LNCAP (cell line): ENCODE measurements at regions not wholly inside any gene's neighbourhood (a gene's known extent, or its start where the extent isn't known, plus 50 kb on each side); places are given as distances from the start of the nearest gene placed in this dataset.

Experiments
- TF ChIP-seq, protein P1 (sequence below): fragments of 450-650 bp; IDR thresholded peaks from 2 replicates; pipeline ENCODE4 v1.5.1; 2017; ENCODE audit warnings: mild to moderate bottlenecking

GRCh38 chr11:37394236-37394870, 796.3 kb upstream of the RAG2 start:
- TF ChIP-seq, protein P1, sequence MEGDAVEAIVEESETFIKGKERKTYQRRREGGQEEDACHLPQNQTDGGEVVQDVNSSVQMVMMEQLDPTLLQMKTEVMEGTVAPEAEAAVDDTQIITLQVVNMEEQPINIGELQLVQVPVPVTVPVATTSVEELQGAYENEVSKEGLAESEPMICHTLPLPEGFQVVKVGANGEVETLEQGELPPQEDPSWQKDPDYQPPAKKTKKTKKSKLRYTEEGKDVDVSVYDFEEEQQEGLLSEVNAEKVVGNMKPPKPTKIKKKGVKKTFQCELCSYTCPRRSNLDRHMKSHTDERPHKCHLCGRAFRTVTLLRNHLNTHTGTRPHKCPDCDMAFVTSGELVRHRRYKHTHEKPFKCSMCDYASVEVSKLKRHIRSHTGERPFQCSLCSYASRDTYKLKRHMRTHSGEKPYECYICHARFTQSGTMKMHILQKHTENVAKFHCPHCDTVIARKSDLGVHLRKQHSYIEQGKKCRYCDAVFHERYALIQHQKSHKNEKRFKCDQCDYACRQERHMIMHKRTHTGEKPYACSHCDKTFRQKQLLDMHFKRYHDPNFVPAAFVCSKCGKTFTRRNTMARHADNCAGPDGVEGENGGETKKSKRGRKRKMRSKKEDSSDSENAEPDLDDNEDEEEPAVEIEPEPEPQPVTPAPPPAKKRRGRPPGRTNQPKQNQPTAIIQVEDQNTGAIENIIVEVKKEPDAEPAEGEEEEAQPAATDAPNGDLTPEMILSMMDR: no peak

DNA sequence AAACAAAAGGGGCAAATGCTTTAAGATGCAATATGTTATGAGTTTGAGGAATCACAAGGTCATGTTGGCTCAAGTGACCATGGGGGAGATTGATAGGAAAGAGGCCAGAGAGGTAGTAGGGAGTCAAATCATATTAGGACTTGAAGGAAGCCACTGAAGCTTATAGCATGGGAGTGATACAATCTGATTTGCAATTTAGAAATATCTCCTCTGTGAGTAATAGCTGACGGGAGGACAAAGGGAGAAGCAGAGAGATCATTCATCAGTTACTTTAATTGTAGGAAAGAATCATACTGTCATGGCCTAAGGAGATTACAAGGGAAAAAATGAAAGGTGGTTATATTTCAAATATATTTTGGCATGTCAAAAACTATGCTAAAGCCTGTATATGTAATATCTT, 793.6 kb upstream of the RAG2 start:
- TF ChIP-seq, protein P1: no peak

DNA sequence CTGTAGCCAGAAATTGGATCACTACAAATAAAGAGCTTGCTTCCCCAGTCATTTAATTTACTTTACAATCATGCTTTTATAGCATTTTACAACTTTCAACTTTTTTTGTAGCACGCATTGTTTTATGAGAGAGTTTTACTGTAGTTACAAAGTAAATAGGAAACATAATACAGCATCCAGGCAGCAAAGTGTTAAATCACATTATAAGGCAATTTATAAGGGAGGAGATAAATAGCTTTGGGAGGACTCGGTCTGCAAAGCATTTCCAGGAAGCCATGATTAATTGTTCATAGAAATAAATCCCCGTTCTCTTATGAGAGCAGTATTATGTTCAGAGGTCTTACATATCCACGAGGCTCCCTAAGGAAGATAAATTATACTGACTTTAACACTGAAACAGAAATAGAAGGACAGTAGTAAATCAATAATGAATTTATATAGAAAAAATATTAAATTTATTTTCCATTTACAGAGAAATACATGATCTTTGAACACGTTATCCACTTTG, 792.6 kb upstream of the RAG2 start:
- TF ChIP-seq, protein P1: no peak

- TF ChIP-seq, protein P1: no peak
Observed at GRCh38 chr11:37378958-37379357, 780.9 kb upstream of the RAG2 start.

- TF ChIP-seq, protein P1: no peak
Observed at GRCh38 chr11:37372667-37373066, 774.6 kb upstream of the RAG2 start.

DNA sequence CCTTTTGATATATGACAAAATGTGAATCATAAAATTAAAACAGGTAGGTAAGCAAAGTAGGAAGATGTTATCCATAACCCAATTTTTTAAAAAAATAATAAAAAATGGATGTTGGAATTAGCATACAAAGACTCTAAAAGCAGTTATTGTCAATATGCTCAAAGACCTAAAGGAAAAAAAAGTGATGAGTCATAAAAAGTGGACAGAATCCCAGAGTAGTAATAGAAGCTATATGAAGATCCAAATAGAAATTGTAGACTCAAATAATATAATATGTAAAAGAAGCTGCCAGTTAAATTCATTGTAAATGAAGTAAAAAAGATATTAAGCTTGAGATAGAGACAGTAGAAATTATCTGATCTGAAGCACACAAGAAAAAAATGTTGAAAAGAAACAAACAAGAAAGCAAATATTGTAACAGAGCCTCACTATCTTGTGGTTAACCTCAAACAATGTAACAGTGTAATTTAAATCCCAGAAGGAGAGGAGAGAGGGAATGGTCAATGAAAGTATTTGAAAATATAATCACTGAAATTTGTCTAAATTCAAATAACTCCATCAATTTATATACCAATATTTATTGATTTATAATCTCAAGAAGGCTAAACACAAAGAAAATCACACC, 773.4 kb upstream of the RAG2 start:
- TF ChIP-seq, protein P1: no peak

DNA sequence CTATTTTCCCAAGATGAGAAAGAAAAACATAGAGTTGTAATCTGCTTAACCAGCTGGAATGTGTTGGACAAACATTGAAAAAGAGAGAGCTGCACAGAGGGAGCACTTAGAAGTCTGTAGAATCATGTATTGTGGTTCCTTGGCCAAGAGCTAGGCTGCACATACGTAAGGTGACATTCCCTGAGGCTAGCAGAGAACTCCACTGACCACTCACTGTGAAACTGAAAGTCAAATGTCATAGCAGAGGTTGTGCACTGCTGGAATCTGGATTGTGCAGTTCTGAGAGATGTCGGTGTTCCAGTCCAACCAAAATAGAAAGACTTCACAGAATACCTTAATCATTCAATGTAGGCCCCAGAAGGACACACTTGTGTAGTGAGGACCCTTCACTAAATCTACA, 772.8 kb upstream of the RAG2 start:
- TF ChIP-seq, protein P1: no peak
